Astrocyte (in vitro differentiated cells and primary cell): ENCODE measurements at regions not wholly inside any gene's neighbourhood (a gene's known extent, or its start where the extent isn't known, plus 50 kb on each side); places are given as distances from the start of the nearest gene placed in this dataset.

ENCODE experiments used
- EZH2 ChIP-seq: IDR thresholded peaks from 2 replicates; pipeline ENCODE4 v1.6.1; 2012; ENCODE audit warnings: mild to moderate bottlenecking, low read length, inconsistent platforms; ENCODE audit not compliant: insufficient read depth
- TF ChIP-seq, protein P1 (sequence below): IDR thresholded peaks from 2 replicates; pipeline ENCODE4 v1.5.1; 2011; ENCODE audit warnings: low read depth, mild to moderate bottlenecking, inconsistent platforms, low read length, moderate library complexity; ENCODE audit not compliant: insufficient read depth

DNA sequence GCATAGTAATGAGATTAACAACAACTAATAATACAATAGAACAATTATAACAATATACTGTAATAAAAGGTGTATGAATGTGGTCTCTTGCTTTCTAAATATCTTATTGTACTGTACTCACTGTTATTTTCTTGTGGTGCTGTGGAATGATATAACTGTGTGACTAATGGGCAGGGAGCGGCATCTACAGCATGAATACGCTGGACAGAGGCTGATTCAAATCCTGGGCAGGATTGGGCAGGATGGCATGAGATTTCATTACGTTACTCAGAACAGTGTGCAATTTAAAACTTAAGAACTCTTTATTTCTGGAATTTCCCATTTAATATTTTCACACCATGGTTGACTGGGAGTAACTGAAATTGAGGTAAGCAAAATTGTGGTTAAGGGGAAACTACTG, 1239.8 kb upstream of the GOT2 start:
- TF ChIP-seq, protein P1, sequence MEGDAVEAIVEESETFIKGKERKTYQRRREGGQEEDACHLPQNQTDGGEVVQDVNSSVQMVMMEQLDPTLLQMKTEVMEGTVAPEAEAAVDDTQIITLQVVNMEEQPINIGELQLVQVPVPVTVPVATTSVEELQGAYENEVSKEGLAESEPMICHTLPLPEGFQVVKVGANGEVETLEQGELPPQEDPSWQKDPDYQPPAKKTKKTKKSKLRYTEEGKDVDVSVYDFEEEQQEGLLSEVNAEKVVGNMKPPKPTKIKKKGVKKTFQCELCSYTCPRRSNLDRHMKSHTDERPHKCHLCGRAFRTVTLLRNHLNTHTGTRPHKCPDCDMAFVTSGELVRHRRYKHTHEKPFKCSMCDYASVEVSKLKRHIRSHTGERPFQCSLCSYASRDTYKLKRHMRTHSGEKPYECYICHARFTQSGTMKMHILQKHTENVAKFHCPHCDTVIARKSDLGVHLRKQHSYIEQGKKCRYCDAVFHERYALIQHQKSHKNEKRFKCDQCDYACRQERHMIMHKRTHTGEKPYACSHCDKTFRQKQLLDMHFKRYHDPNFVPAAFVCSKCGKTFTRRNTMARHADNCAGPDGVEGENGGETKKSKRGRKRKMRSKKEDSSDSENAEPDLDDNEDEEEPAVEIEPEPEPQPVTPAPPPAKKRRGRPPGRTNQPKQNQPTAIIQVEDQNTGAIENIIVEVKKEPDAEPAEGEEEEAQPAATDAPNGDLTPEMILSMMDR, result no peak
- TF ChIP-seq EZH2, result no peak
